HG02938 (cell line): ENCODE measurements at regions not wholly inside any gene's neighbourhood (a gene's known extent, or its start where the extent isn't known, plus 50 kb on each side); places are given as distances from the start of the nearest gene placed in this dataset.

Source experiments
- ATAC-seq: cut with Tn5 transposase; IDR thresholded peaks from one replicate; pipeline ENCODE4 v1.9.1; 2021; ENCODE audit warnings: mild to moderate bottlenecking, moderate library complexity; ENCODE audit not compliant: unreplicated experiment

DNA sequence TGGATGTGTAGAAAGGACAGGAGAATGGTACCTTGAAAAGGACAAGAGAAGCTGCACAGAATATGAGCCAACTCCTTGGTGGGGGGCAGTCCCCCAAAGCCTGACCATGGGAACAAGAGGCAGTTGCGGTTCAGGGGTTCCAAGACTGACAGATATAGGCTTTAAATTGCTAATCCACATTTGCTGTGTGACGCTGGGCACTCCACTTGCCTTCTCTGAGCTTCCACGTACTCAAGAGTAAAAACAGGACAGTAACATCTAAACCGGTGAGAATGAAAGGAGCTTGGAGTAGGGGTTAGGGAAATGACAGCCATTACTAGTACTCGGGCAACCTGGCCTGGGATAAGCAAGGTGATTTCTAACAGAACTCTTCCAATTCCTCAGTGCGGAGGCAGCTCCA, 57.9 kb upstream of the LRFN2 start:
- no peak for ATAC-seq

- ATAC-seq, result no peak
Observed at GRCh38 chr6:40642837-40643236, 55.7 kb upstream of the LRFN2 start.

DNA sequence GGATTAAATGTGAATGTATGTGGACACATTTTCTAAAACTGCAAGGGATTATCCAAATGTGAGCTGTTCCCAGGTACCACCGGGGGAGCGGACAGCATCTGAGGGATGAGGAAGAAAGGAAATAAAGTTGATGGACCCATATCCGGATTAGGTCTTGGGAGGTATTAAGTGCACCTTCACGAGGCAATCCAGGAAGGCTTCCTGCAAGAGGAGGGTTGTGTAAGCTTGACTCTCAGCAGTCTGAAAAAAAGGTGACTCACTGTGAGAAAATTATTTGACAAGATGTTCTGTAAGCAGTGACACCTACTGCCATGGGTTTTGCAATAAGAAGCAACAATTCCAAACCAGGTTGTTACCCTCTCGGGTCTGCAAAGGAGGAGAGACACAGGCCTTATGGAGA, 55.0 kb upstream of the LRFN2 start:
- ATAC-seq, result no peak

GRCh38 chr6:40640599-40641227, 53.5 kb upstream of the LRFN2 start:
- ATAC-seq, result no peak
